GM21381 (cell line): ENCODE measurements at regions not wholly inside any gene's neighbourhood (a gene's known extent, or its start where the extent isn't known, plus 50 kb on each side); places are given as distances from the start of the nearest gene placed in this dataset.
A peak's percentile ranks its signal among the peaks of the same experiment; 100 is the strongest.

Source experiments
- ATAC-seq: cut with Tn5 transposase; IDR thresholded peaks from one replicate; pipeline ENCODE4 v1.9.1; 2021; ENCODE audit warnings: mild to moderate bottlenecking, moderate library complexity; ENCODE audit not compliant: unreplicated experiment

DNA sequence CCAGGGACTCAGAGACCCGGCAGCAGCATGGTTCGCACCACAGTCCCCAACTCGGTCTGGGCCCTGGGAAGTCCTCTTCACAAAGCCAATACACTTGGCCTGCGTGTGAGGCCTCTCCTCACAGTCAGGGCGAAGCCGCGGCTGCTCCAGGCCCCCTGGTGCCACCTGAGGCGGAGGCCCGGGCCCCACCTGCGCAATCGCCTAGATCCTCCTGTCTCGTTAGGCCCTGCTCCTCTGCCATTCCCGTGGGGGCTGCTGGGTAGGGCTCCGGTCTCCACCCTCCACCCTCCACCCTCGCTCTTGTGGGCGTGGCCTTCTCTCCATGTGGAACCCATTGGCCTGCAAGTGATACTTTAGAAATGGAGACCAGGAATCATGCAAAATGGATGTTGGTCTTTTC lies 553.3 kb downstream of the INHBA start:
- ATAC-seq: no peak

DNA sequence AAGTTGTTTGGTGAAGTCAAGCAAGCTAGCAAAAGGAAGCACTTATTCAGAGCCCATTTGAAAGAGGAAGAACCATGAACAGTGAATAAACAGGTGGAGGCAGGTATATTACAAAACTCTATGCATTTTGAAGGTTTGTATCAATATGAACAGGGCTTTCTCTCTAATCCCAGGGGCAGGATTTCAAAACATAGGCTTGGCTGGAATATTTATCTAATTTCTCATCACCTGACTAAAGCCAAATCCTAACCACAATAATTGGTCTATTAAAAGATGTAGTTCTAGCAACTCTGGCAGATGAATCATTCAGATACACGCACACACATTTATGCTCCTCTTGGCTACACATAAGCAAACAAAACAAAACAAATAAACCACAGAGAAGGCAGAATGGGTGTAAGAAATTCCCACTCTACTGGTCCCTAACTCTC lies 554.4 kb downstream of the INHBA start:
- ATAC-seq: no peak

DNA sequence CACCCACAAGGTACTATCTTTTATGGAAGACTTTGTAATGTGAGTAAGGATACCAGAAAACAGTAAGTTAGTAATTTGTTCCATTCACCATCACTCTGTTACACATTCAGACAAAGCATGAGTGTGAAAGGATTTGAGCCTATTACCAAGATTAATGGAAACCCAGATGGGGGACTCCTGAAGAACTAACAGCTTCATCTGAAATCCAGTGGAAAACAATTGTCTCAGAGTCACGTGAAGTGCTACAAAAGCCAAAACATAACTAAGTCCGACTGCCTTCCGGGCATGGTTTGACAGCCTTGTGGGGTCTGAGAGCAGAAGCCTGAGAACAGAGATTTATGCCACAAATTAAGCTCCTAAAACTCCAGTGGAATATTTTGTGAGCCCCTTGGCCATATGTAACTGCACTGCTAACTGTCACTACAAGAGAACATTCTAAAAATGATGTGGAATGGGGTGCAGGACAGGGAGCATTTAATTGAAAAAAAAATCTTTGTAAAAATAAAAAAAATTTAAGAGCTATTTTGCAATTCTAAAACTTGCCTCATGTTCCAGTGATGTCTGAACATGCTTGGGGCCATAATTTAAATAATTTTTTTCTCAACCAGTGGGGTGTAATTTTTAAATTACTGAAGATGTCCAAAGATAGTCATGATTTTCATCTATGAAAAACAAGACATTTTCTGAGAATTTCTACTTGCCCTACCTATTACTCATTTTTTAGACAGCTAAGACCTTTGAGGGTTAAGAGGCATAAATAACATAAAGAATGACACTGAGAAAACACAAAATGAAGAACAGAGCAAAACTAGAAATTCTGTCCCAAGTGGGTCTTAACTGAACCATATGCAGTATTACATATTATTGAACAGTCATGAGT lies 555.0 kb downstream of the INHBA start:
- ATAC-seq: no peak

DNA sequence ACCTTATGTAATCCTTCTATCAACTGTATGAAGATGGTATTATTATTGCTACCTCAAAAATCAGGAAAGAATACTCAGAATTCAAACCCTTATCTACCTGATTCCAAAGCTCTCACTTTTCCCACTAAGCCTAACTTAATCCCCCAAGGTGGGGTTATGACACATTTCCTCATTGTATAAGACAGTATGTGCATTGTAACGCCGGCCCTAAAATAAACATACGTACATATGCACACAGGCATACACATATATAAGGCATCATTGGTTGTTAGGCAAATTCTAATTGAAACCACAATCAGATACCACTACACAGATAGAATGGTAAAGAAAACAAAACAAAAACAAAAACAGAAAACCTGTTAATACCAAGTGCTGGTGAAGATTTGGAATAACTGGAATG lies 556.5 kb downstream of the INHBA start:
- no peak for ATAC-seq

DNA sequence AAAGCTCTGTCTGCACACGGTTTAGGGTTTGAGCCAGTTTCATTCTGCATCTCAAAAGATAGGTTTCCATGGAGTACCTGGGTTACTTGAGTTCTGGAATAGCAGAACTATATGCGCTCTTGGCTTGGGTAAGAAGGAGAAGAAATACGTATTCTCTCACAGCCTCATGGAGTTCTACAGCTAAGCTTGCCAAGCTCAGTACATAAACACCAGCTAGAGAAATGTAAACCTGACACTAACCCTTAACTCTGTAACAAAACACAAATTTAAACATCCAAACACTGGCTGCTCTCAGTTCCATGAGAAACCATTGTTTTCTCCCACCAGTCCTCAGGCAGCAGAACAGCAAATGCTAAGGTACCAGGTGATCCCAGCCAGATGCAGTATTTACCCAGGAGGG lies 557.2 kb downstream of the INHBA start:
- ATAC-seq: no peak

DNA sequence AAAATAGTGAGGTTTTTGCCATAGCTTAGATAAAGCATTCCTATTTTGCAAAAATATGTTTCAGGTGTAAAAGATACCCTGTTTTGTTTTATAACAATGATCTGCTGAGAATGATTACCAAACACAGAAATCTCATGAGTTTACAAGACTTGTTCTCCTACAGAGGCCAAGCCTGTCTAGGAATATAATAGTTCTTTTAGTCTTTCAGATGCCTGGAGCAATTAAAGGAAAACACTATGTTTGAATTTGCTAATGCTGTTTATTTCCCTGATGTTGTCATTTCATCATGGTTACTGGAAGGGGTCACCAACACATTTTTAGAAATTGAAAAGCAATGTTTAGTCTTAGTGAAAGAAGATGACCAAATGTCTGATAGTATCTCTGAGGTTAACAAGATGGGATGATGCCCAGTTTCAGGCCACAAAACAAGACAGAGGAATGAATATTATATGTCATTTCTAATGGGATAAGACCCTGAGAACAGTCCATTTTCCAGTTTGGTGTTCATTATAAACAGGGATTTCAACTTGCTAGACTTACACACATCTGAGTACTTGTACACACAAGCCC lies 559.9 kb downstream of the INHBA start:
- no peak for ATAC-seq

DNA sequence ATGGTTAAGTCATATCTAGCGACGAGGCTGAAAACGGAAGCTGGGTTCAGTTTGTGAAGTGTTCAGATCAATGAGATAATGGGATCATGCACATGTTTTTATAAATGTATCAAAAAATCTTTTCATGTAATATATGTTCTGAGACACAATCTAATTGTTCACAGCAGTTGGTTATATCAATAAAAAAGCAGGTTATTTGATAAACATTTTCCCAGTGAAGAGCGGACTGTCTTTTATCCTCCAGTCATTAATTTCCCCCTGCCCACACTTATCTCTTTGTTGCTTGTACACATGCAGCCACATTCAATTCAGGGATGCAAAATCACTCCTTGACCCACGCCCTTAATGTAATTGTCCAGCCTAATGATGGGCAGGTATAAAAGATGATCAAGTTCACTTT lies 563.1 kb downstream of the INHBA start:
- ATAC-seq: no peak

DNA sequence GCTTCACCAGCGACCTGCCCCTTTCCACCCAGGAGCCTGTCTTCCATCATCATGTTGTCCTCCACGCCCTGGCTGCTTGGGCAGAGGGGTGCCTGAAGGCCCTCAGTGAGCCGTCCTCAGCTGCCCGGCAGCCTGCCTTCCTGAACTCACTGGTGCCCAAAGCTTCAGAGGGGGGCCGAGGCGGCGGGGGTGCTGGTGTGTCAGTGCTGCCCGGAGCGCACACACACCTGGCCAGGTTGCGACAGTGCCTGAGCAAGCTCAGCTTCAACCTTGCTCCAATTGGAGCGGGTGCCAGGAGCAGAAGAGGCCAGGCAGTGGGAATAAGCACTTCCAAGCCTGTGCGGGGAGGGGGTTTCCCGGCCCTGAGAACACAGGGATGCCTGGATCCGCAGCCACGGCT lies 566.3 kb downstream of the INHBA start:
- no peak for ATAC-seq

DNA sequence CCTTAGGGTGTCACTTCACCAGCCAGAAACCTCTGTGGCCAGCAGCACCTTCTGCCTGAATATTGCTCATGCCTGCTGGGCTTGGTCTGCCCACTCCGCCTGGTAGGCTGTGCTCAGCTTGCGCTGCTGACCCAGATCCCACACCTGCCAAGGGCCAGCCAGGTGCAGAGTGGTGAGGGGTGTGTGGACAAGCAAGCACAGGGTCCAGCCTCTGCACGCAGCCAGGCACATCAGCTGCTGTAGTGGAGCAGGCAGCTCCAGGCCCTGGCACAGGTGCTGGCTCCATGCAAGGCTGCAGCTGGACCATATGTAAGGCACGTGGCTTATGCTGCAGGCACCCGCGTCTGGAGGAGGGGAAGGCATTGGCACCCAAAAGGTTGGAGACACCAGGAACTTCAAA lies 567.4 kb downstream of the INHBA start:
- ATAC-seq: no peak

DNA sequence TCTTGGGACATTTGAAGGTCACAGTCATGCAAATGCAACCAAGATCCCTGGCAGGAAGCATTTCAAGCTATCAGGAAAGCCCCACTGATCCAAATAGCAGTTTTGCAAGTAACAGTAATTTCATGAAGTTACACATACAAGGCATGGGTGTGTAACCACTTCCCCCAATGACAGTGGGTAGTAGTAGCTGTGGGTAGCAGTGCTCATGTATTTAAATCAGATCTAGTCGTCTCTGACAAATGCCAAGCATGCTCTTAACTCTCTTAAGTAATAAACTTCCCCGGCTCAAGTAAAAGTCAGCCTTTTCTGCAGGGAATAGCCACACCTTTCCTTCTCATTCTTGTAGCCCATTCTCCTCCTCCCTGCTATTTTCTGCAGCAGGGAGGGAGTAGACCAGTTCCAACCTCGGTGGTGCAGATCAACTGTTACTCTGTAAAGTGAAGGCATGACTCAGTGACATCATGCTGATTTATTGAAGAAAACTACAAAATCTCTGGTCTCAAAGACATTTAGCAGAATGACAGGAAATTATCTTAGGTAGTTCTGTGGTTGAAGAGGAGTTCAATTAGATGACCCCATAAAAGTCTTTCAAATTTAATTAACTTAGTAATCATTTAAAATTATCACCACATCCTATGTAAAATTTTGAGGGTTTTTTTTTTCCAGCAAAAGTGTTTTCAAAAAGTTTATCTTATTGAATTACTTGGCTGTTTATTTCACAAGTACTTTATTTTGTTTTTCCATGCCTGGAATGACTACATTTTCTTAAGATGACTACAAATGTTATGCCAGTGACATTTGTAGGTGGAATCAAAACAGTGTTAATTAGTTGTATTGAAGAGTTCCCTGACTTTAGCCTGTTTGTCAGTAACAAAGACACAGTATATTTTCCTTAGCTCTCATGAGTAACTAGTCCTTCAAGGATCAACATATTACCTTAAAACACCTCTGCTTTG lies 568.3 kb downstream of the INHBA start:
- ATAC-seq: peak; percentile 79

DNA sequence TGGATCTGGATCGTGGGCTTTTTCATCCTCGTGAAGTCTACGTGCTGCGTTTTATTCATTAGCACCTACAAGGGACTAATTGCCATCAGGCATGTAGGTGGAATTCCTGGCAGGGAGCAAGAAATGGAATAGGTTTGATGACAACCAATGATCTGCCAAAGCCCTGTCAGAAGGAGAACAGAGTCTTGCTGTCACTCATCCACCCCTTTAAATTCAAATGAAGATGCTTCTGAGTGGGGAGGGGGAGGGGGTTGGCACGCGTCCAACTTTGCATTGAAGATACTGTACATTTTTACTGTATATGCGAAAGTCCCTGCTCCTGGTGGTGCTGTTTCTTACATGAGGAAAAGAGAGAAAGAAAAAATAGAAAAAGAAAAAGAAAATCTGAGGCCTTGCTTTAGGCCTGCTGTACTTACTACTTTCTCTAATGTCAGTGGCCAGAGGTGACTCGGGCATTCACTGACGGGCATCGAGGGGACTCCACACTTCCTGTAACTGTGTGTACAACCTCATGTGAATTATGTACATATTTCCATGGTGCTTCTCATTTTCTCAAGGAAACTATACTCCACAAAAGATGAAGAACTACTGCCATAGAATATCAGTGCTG lies 569.1 kb downstream of the INHBA start:
- peak; percentile 24 for ATAC-seq

DNA sequence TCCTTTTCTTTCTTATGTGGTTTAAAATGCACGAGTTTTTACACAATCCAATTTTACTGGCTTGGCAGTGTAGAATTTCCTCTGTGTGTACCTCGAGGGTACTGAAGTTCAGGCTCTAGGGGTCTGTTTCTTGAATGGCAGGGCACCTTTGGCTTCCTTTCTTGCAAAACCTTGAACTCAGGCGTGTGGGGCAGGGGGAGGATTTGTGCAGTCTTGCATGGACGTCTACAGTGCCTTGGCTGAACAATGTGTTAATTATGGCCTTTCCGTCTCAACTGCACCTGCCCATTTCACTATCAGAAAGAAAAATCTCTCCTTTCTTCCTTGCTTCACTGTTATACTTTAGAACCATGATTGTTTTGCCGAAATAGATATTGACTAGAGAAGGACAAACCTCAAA lies 570.9 kb downstream of the INHBA start:
- no peak for ATAC-seq

DNA sequence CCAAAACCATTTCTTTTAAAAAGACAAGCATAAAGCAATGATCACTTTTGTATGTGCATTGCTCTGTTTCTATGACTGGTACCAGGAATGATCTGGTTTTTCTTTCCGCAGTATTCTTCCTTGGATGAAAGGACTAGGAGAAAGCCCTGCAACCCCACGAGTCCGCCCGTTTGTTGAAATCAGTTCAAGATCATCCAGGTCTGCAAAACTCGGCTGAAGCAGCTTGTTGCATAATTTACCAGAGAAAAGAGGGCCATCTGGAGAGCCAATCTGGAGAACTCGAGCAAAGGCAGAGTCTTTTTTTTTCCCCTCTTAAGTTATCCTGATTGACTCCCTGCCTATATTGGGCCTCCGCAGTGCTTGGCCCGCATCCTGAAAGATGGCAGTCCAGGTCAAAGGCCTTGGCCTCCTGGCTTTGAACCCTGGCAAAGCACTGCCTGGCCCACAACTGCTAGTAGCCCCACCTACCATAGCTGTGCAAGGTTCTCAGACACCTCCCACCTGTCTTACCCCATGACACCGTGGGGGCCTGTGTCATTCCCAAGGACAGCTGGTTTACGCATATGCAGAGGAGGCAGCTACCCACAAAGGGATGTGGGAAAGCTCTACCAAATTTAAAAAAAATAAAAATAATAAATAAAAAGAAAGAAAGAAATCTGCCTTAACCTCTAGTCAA lies 572.2 kb downstream of the INHBA start:
- no peak for ATAC-seq

DNA sequence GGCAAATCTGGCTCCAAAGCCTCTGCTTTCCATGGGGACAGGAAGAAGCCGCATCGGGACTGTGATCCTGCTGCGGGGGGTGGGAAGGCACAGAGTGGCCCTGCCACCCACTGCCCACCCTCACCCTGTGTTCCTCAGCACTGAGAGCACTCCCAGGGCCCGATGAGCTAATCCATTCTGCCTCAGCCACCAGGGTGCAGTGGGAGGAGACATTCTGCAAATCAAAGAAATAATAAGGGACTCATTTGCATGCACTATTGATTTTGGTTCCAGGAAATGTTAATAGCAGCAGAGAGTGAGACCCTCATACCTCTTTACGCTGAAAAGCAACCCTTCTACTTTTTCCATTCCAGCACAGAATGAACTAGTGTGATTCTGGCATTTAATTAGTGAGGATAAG lies 572.8 kb downstream of the INHBA start:
- ATAC-seq: no peak

DNA sequence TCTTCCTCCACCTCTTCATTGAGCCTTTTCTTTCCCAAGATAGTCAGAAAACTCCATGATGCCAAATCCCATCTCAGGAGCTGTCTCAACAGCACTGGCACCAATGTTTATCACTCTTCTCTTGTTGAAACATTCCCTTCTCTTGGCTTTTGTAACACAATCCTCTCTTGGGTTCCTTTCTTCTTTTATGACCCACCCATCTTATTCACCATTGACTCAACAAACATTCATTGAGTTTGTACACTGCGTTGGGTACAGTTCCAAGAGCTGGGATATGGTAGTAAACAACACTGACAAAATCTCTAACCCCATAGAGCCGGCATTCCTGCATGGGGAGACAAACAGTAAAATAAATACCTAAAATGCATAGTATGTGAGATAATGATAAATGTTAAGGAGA lies 577.5 kb downstream of the INHBA start:
- no peak for ATAC-seq

DNA sequence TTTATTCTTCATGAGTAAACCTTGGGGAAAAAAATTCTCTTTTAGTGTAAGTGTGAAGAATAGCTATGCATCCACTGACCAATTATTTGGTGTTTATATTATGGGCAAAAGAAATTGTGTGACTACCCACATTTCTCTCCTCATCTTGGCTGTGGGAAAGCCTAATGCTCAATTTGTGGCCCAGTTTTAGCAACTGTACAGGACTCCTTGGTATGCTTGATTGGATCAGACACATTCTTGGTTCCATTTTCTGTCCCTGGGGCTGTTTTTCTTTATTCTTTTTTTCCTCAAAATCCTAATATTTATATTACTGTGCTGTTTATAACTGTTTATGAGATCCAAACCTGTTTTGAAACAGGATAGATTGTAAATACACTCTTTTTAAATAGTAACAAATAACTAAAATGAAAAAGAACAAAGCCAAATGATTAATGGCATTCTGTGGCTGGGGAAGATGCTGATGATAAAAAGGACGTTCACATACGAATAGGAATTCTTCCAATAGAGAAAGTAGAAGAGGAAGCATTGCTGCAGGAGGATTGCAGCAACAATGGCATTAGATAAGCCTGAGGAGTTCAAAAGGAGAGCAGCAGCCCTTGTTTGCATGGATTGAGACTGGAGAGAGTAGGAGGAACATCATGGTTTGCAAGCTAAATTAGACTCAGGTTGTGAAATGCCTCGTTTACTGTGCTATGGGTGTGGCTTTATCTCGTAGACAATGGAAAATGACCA lies 580.5 kb downstream of the INHBA start:
- no peak for ATAC-seq

DNA sequence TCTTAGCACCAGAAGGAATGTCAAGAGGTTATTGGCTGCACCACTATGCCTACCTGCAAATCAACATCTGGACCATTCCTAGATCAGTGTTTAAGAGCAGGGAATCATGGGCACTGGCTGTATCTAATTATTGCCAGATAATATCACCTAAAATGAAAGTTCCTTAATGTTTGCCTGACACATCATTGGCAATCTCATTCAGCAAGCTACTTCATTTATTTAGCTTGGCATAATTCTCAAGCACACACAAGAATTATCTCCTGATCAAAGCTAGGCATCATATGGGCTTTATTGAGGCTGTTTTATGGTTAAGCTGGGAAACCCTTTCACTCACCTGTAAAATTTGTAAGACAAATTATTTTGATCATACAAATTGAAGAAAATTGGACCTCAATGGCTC lies 581.7 kb downstream of the INHBA start:
- ATAC-seq: no peak

DNA sequence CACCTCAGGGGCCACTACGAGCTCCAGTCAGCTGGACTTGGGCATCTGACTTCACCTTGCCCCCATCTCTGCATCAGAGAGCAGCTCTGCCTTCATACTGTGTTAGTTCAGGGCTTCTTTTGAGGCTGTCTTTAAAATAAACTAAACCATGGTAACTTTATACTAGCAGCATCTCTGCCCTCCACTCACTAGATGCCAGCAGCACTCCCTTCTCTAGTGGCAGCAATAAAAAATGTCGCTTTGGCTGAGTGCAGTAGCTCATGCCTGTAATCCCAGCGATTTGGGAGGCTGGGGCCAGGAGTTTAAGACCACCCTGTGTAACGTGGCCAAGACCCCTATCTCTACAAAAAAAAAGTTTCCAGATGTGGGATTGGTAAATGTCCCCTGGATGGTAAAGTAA lies 584.4 kb downstream of the INHBA start:
- ATAC-seq: no peak

DNA sequence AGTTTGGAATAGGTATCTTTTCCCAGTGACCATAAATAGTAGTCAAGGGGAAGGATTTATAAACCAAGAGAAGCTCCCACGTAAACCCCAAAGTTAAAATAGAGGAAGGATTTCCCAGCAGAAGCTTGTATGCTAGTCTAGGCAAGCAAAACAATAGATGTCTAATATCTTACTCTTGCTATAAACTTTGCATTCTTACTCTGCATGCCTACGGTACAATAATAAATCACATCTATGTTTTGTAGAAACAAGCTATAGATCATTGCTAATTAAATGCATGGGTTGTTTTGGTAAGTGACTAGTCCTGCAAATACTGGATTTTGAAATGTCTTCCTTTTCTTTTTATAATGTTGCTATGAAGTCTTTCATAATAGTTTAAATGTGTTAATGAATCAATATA lies 585.5 kb downstream of the INHBA start:
- ATAC-seq: no peak

DNA sequence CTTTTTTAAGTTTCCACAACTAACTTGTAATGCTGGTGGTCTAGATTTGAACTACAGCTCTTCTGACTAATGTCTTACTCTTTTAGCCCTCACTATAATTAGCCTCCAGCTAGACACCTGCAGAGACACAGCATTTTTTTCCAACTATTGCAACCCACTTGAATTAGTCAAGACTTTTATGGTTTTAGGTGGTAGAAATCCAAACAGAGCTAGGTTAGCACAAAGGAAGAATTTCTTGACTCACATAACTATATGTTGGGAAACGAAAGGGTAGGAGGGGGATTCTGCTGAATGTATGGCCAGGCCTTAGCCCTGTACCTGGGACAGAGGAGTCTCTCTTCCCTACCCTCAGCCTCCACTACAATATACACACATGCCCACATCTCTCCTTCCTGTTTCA lies 586.1 kb downstream of the INHBA start:
- no peak for ATAC-seq
